Trophoblast cell (in vitro differentiated cells and primary cell): ENCODE measurements at regions not wholly inside any gene's neighbourhood (a gene's known extent, or its start where the extent isn't known, plus 50 kb on each side); places are given as distances from the start of the nearest gene placed in this dataset.

ENCODE experiments used
- DNase-seq, 2 donors: peaks; one replicate each; pipeline ENCODE4 v3.0.0-alpha.2; 2016
- H2AFZ ChIP-seq: 2 replicates; pipeline ENCODE4 v1.6.1; 2013; ENCODE audit warnings: low read length, moderate library complexity, mild to moderate bottlenecking; ENCODE audit not compliant: insufficient read depth, poor library complexity
- H2AK5ac ChIP-seq: 2 replicates; pipeline ENCODE4 v1.6.1; 2013; ENCODE audit warnings: mild to moderate bottlenecking, low read length
- H2BK120ac ChIP-seq: 2 replicates; pipeline ENCODE4 v1.6.1; 2013; ENCODE audit warnings: low read length, mild to moderate bottlenecking, moderate library complexity; ENCODE audit not compliant: insufficient read depth, poor library complexity
- H2BK12ac ChIP-seq: 2 replicates; pipeline ENCODE4 v1.6.1; 2013; ENCODE audit warnings: mild to moderate bottlenecking, low read length, moderate library complexity
- H2BK5ac ChIP-seq: 2 replicates; pipeline ENCODE4 v1.6.1; 2013; ENCODE audit warnings: low read length, low read depth, moderate library complexity, mild to moderate bottlenecking; ENCODE audit not compliant: poor library complexity
- H3K14ac ChIP-seq: 2 replicates; pipeline ENCODE4 v1.6.1; 2013; ENCODE audit warnings: mild to moderate bottlenecking, low read length
- H3K18ac ChIP-seq: 2 replicates; pipeline ENCODE4 v1.6.1; 2013; ENCODE audit warnings: mild to moderate bottlenecking, low read length
- H3K23ac ChIP-seq: 2 replicates; pipeline ENCODE4 v1.6.1; 2013; ENCODE audit warnings: low read length
- H3K27ac ChIP-seq: 2 replicates; pipeline ENCODE4 v1.5.1; 2013; ENCODE audit warnings: low read depth, mild to moderate bottlenecking, inconsistent platforms, low read length, moderate library complexity
- H3K27me3 ChIP-seq: 2 replicates; pipeline ENCODE4 v1.6.1; 2013; ENCODE audit warnings: inconsistent platforms, mild to moderate bottlenecking, low read length, moderate library complexity; ENCODE audit not compliant: insufficient read depth
- H3K36me3 ChIP-seq, 2 experiments: 1 replicate in 1 of 2; 2 replicates in 1 of 2; pipeline ENCODE4 v1.6.1; 2013; ENCODE audit warnings: low read length in 2 of 2, mild to moderate bottlenecking in 2 of 2, moderate library complexity in 1 of 2; ENCODE audit not compliant: insufficient read depth in 2 of 2, control insufficient read depth in 1 of 2
- H3K4ac ChIP-seq: 2 replicates; pipeline ENCODE4 v1.6.1; 2013; ENCODE audit warnings: low read depth, mild to moderate bottlenecking, low read length, moderate library complexity
- H3K4me1 ChIP-seq, 2 experiments: 1 replicate in 1 of 2; 2 replicates in 1 of 2; pipeline ENCODE4 v1.6.1; 2013; ENCODE audit warnings: low read length in 2 of 2, mild to moderate bottlenecking in 2 of 2, moderate library complexity in 1 of 2; ENCODE audit not compliant: insufficient read depth in 2 of 2, control insufficient read depth in 1 of 2
- H3K4me2 ChIP-seq: 2 replicates; pipeline ENCODE4 v1.6.1; 2013; ENCODE audit warnings: inconsistent platforms, mild to moderate bottlenecking, low read length, moderate library complexity
- H3K4me3 ChIP-seq: 2 replicates; pipeline ENCODE4 v1.5.1; 2013; ENCODE audit warnings: mild to moderate bottlenecking, low read depth, low read length, inconsistent platforms
- H3K79me1 ChIP-seq: one replicate; pipeline ENCODE4 v1.6.1; 2013; ENCODE audit warnings: low read length
- H3K79me2 ChIP-seq: 2 replicates; pipeline ENCODE4 v1.6.1; 2013; ENCODE audit warnings: low read length, mild to moderate bottlenecking; ENCODE audit not compliant: control insufficient read depth, insufficient read depth, poor library complexity
- H3K9ac ChIP-seq: 2 replicates; pipeline ENCODE4 v1.6.1; 2013; ENCODE audit warnings: mild to moderate bottlenecking, low read length
- H3K9me3 ChIP-seq: 2 replicates; pipeline ENCODE4 v1.6.1; 2013; ENCODE audit warnings: low read depth, mild to moderate bottlenecking, control low read depth, inconsistent platforms, low read length; ENCODE audit not compliant: insufficient read depth
- H4K12ac ChIP-seq: 2 replicates; pipeline ENCODE4 v1.6.1; 2013; ENCODE audit warnings: low read depth, mild to moderate bottlenecking, low read length, moderate library complexity
- H4K8ac ChIP-seq: 2 replicates; pipeline ENCODE4 v1.6.1; 2013; ENCODE audit warnings: low read depth, mild to moderate bottlenecking, low read length, moderate library complexity
- H4K91ac ChIP-seq: one replicate; pipeline ENCODE4 v1.6.1; 2013; ENCODE audit warnings: low read depth, mild to moderate bottlenecking, low read length, moderate library complexity
- WGBS: extraction: QIAGEN DNeasy Blood & Tissue Kit; methylation state at CpG from one replicate; pipeline ENCODE4 v1.1.7; 2013; ENCODE audit warnings: missing lambda C conversion rate; ENCODE audit not compliant: insufficient read length, insufficient coverage; ENCODE audit errors: extremely low coverage; 5-methylcytosine and 5-hydroxymethylcytosine counted together

- no peak overlapping the region for H2BK120ac ChIP-seq
- H3K4ac ChIP-seq = no peak overlapping the region
- no peak overlapping the region for H3K18ac ChIP-seq
- no peak overlapping the region for H2AK5ac ChIP-seq
- no peaks in the 10 kb centered on the region for H3K79me2 ChIP-seq
- no peak overlapping the region for H4K91ac ChIP-seq
- H3K27ac ChIP-seq = no peak overlapping the region
- no peaks in the 10 kb centered on the region for H3K27me3 ChIP-seq
- H3K79me1 ChIP-seq = no peaks in the 10 kb centered on the region
- no peak overlapping the region for H2AFZ ChIP-seq
- no peak overlapping the region for H3K14ac ChIP-seq
- no peak overlapping the region for H4K8ac ChIP-seq
- no peaks in the 10 kb centered on the region for H3K36me3 ChIP-seq
- no peak for DNase-seq
- WGBS = 100% methylated on average over 1 of the region's 2 CpGs
- H2BK5ac ChIP-seq = no peak overlapping the region
- H3K23ac ChIP-seq = no peak overlapping the region
- H3K9ac ChIP-seq = no peak overlapping the region
- no peaks in the 10 kb centered on the region for H3K9me3 ChIP-seq
- no peaks in the 10 kb centered on the region for H3K4me1 ChIP-seq
- H4K12ac ChIP-seq = no peak overlapping the region
- no peak overlapping the region for H2BK12ac ChIP-seq
- H3K4me2 ChIP-seq = no peak overlapping the region
- no peak overlapping the region for H3K4me3 ChIP-seq
These were observed 1068.9 kb upstream of the RAG2 start for GRCh38 chr11:37666960-37667359.

- H3K23ac ChIP-seq = no peak overlapping the region
- no peak overlapping the region for H2BK12ac ChIP-seq
- no peaks in the 10 kb centered on the region for H3K9me3 ChIP-seq
- no CpG with 5 or more reads among the region's 1 CpG for WGBS
- H4K12ac ChIP-seq = no peak overlapping the region
- no peak overlapping the region for H3K27ac ChIP-seq
- H3K79me2 ChIP-seq = no peaks in the 10 kb centered on the region
- no peak overlapping the region for H2BK5ac ChIP-seq
- no peak overlapping the region for H2BK120ac ChIP-seq
- no peak overlapping the region for H2AK5ac ChIP-seq
- H4K91ac ChIP-seq = no peak overlapping the region
- no peak overlapping the region for H3K9ac ChIP-seq
- H3K79me1 ChIP-seq = no peaks in the 10 kb centered on the region
- H3K4me1 ChIP-seq = no peaks in the 10 kb centered on the region
- no peak overlapping the region for H3K4ac ChIP-seq
- H3K4me2 ChIP-seq = no peak overlapping the region
- DNase-seq = peak in 1 of 2 donors; percentile 1
- no peak overlapping the region for H3K14ac ChIP-seq
- no peak overlapping the region for H3K4me3 ChIP-seq
- no peaks in the 10 kb centered on the region for H3K27me3 ChIP-seq
- H3K18ac ChIP-seq = no peak overlapping the region
- no peak overlapping the region for H2AFZ ChIP-seq
- H3K36me3 ChIP-seq = no peaks in the 10 kb centered on the region
- no peak overlapping the region for H4K8ac ChIP-seq
These were observed 1059.6 kb upstream of the RAG2 start for GRCh38 chr11:37657645-37658044.

GRCh38 chr11:37647767-37648166, 1049.7 kb upstream of the RAG2 start:
- Histone ChIP-seq H2BK120ac (no peak overlapping the region), H3K79me2 (no peaks in the 10 kb centered on the region)
- WGBS = no CpG with 5 or more reads among the region's 1 CpG

GRCh38 chr11:37643968-37644367, 1045.9 kb upstream of the RAG2 start:
- DNase-seq = no peak
- no peak overlapping the region for H3K23ac ChIP-seq
- WGBS = no CpG with 5 or more reads among the region's 2 CpGs
- H3K27ac ChIP-seq = no peak overlapping the region
- no peak overlapping the region for H3K4me3 ChIP-seq
- no peak overlapping the region for H3K4ac ChIP-seq
- no peak overlapping the region for H3K18ac ChIP-seq
- H3K4me1 ChIP-seq = no peaks in the 10 kb centered on the region
- no peak overlapping the region for H3K9ac ChIP-seq
- no peak overlapping the region for H2BK12ac ChIP-seq
- no peak overlapping the region for H2BK5ac ChIP-seq
- H4K12ac ChIP-seq = no peak overlapping the region
- H3K79me1 ChIP-seq = no peaks in the 10 kb centered on the region
- no peak overlapping the region for H2BK120ac ChIP-seq
- no peak overlapping the region for H2AK5ac ChIP-seq
- H3K27me3 ChIP-seq = no peaks in the 10 kb centered on the region
- H3K79me2 ChIP-seq = no peaks in the 10 kb centered on the region
- H3K36me3 ChIP-seq = no peaks in the 10 kb centered on the region
- no peak overlapping the region for H3K4me2 ChIP-seq
- H4K8ac ChIP-seq = no peak overlapping the region
- H4K91ac ChIP-seq = no peak overlapping the region
- peaks cover 2% of the 10 kb centered on the region for H3K9me3 ChIP-seq
- no peak overlapping the region for H2AFZ ChIP-seq
- H3K14ac ChIP-seq = no peak overlapping the region

More at GRCh38 chr11:37647767-37648166, 1049.7 kb upstream of the RAG2 start:
- H3K36me3 ChIP-seq = no peaks in the 10 kb centered on the region
- H3K14ac ChIP-seq = no peak overlapping the region
- H4K91ac ChIP-seq = no peak overlapping the region
- no peak overlapping the region for H2BK12ac ChIP-seq
- no peak overlapping the region for H3K4me3 ChIP-seq
- no peak overlapping the region for H2AFZ ChIP-seq
- no peak overlapping the region for H4K12ac ChIP-seq
- H2AK5ac ChIP-seq = no peak overlapping the region
- no peak overlapping the region for H3K9ac ChIP-seq
- no peak overlapping the region for H2BK5ac ChIP-seq
- H3K4me1 ChIP-seq = no peaks in the 10 kb centered on the region
- H3K79me1 ChIP-seq = no peaks in the 10 kb centered on the region
- H3K27ac ChIP-seq = no peak overlapping the region
- no peak overlapping the region for H3K23ac ChIP-seq
- H3K27me3 ChIP-seq = no peaks in the 10 kb centered on the region
- no peak overlapping the region for H3K4ac ChIP-seq
- H3K18ac ChIP-seq = no peak overlapping the region
- no peak overlapping the region for H3K4me2 ChIP-seq
- DNase-seq = no peak
- H3K9me3 ChIP-seq = no peaks in the 10 kb centered on the region
- H4K8ac ChIP-seq = no peak overlapping the region
